ENCODE measurements at regions not wholly inside any gene's neighbourhood (a gene's known extent, or its start where the extent isn't known, plus 50 kb on each side); places are given as distances from the start of the nearest gene placed in this dataset.

- Histone ChIP-seq H3K27me3 (ENCODE audit: control insufficient read depth, insufficient read depth, low read length) (no peaks in the 10 kb centered on the region), H3K27ac (ENCODE audit: low read depth, low read length) (no peak overlapping the region), H3K4me3 (ENCODE audit: low read depth, low read length) (no peak overlapping the region), H3K9me3 (ENCODE audit: control insufficient read depth, insufficient read depth, low read length) (no peaks in the 10 kb centered on the region; the same call in none of the 2 replicates)
- CTCF ChIA-PET: no interaction called here
- no peak for TF ChIP-seq CTCF (IDR thresholded peaks at IDR 0.05; ENCODE audit: low read depth, low read length)
- DNase-seq (ENCODE audit: low read depth, low spot score): no peak
- POLR2A ChIA-PET: no interaction called here
Measured at GRCh38 chr13:56332671-56333070, 808.0 kb upstream of the PRR20A start.

GRCh38 chr13:56335775-56336174 lies 804.9 kb upstream of the PRR20A start:
- Histone ChIP-seq H3K9me3 (ENCODE audit: control insufficient read depth, insufficient read depth, low read length) (peaks cover 7% of the 10 kb centered on the region; the same call in 1 of the 2 replicates), H3K27ac (ENCODE audit: low read depth, low read length) (no peak overlapping the region), H3K4me3 (ENCODE audit: low read depth, low read length) (no peak overlapping the region), H3K27me3 (ENCODE audit: control insufficient read depth, insufficient read depth, low read length) (no peaks in the 10 kb centered on the region)
- ChIA-PET CTCF (no interaction called here), POLR2A (no interaction called here)
- no peak for DNase-seq (ENCODE audit: low read depth, low spot score)
- TF ChIP-seq CTCF (IDR thresholded peaks at IDR 0.05; ENCODE audit: low read depth, low read length): no peak

- DNase-seq (ENCODE audit: low read depth, low spot score): no peak
- H3K27me3 ChIP-seq (ENCODE audit: control insufficient read depth, insufficient read depth, low read length): no peaks in the 10 kb centered on the region
- H3K9me3 ChIP-seq (ENCODE audit: control insufficient read depth, insufficient read depth, low read length): peaks cover 12% of the 10 kb centered on the region; the same call in 1 of the 2 replicates
- H3K4me3 ChIP-seq (ENCODE audit: low read depth, low read length): no peak overlapping the region
- ChIA-PET POLR2A (no interaction called here), CTCF (no interaction called here)
- H3K27ac ChIP-seq (ENCODE audit: low read depth, low read length): no peak overlapping the region
- no peak for TF ChIP-seq CTCF (IDR thresholded peaks at IDR 0.05; ENCODE audit: low read depth, low read length)
Measured at GRCh38 chr13:56338421-56338820, 802.3 kb upstream of the PRR20A start.

- DNase-seq (ENCODE audit: low read depth, low spot score): no peak
- Histone ChIP-seq H3K4me3 (ENCODE audit: low read depth, low read length) (no peak overlapping the region), H3K27ac (ENCODE audit: low read depth, low read length) (no peak overlapping the region), H3K9me3 (ENCODE audit: control insufficient read depth, insufficient read depth, low read length) (peaks cover 11% of the 10 kb centered on the region; the same call in 1 of the 2 replicates), H3K27me3 (ENCODE audit: control insufficient read depth, insufficient read depth, low read length) (no peaks in the 10 kb centered on the region)
- TF ChIP-seq CTCF (IDR thresholded peaks at IDR 0.05; ENCODE audit: low read depth, low read length): no peak
- ChIA-PET CTCF (no interaction called here), POLR2A (no interaction called here)
Measured at GRCh38 chr13:56347014-56347413, 793.7 kb upstream of the PRR20A start.

GRCh38 chr13:56349866-56350265 lies 790.9 kb upstream of the PRR20A start:
- TF ChIP-seq CTCF (IDR thresholded peaks at IDR 0.05; ENCODE audit: low read depth, low read length): no peak
- H3K27me3 ChIP-seq (ENCODE audit: control insufficient read depth, insufficient read depth, low read length): no peaks in the 10 kb centered on the region

More at GRCh38 chr13:56349866-56350265, 790.9 kb upstream of the PRR20A start:
- Histone ChIP-seq H3K27ac (ENCODE audit: low read depth, low read length) (no peak overlapping the region), H3K4me3 (ENCODE audit: low read depth, low read length) (no peak overlapping the region), H3K9me3 (ENCODE audit: control insufficient read depth, insufficient read depth, low read length) (peaks cover 13% of the 10 kb centered on the region; the same call in 1 of the 2 replicates)
- ChIA-PET POLR2A (no interaction called here), CTCF (no interaction called here)
- no peak for DNase-seq (ENCODE audit: low read depth, low spot score)

Data from AG04450 (cell line).